GM10248 (cell line): ENCODE measurements at regions not wholly inside any gene's neighbourhood (a gene's known extent, or its start where the extent isn't known, plus 50 kb on each side); places are given as distances from the start of the nearest gene placed in this dataset.

Experiments used
- CTCF ChIA-PET: fragments of 300-600 bp; sonication (Branson Sonifier 250); formaldehyde crosslinking; extraction: SDS; loops from one replicate; lab custom pipeline; 2021; ENCODE audit warnings: antibody characterized with exemption; lab: Yijun Ruan, JAX
- POLR2A ChIA-PET: fragments of 350-650 bp; sonication (Branson Sonifier 250); formaldehyde crosslinking; extraction: SDS; loops from one replicate; lab custom pipeline; 2020; ENCODE audit warnings: antibody characterized with exemption; lab: Yijun Ruan, JAX
- DNase-seq: peaks from one replicate; pipeline ENCODE4 v3.0.0; 2012; ENCODE audit errors: extremely low spot score
- CTCF ChIP-seq: IDR thresholded peaks from 2 replicates; pipeline ENCODE4 v1.5.1; 2012; ENCODE audit warnings: mild to moderate bottlenecking, low read depth; ENCODE audit errors: extremely low read depth, missing control alignments, control extremely low read depth

GRCh38 chr17:69609473-69610305 lies 195.2 kb downstream of the MAP2K6 start:
- POLR2A ChIA-PET, result no interaction called here

GRCh38 chr17:69620363-69620762 lies 205.9 kb downstream of the MAP2K6 start:
- no peak for TF ChIP-seq CTCF
- DNase-seq, result no peak
- ChIA-PET CTCF (interaction anchor here (1.5 kb wide), 1 partner anchor 12 kb away, joined by 13 read pairs; no protein-coding TSS in a partner anchor), POLR2A (no interaction called here)

More at GRCh38 chr17:69609473-69610305, 195.2 kb downstream of the MAP2K6 start:
- CTCF ChIA-PET, result interaction anchor here (0.7 to 4.9 kb wide), 18 partner anchors 9 to 943 kb away, joined by 3 to 53 read pairs (median 3); no protein-coding TSS in a partner anchor
- DNase-seq, result no peak
- peak; percentile 43 for TF ChIP-seq CTCF

- TF ChIP-seq CTCF, result no peak
- CTCF ChIA-PET, result no interaction called here
- no peak for DNase-seq
- POLR2A ChIA-PET, result no interaction called here
Measured at GRCh38 chr17:69625474-69625873, 211.0 kb downstream of the MAP2K6 start.

DNA sequence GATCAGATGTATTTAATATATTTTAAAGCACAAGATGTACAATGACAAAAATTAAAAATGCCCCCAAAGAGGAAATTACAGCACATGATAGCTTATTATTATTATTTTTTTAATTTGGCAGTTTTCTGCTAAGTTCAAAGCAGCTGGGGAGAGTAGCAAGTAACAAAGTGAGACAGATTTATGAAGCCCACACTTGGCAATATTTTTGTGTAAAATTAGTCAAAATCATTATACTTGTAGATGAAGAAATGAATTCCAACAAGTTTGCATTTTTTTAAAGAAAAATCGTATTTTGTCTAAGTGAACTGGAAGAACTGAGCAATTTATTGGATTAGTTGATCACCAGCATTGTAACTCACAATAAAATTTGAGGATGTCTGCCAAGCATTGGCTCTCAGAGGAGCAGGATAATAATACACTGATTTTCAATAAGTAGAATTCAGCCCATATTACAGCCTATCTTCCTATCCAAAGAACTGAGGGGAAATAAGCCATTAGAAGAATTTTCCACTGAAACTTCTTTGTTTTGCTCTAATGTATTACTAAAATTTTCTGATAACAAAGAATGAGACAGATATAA lies 215.6 kb downstream of the MAP2K6 start:
- POLR2A ChIA-PET, result no interaction called here
- no peak for TF ChIP-seq CTCF
- DNase-seq, result no peak
- CTCF ChIA-PET, result no interaction called here

DNA sequence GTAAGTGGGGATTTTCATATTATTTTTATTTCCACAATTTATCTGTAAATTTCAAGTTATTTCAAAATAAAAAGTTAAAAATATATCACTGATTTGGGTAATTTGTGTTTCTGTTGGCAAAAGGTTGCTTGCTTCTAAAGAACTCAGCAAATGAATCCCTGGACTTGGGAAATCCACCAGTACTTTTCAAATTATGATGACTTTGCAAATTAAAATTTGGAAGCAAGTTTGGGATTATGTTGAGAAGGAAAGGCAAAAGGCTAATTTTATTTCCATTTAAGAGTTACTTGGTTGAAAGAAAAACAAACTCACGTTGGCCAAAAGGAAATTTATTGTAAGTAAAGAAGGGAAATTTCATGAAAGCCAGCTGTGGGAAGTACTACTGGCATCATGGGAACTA lies 220.3 kb downstream of the MAP2K6 start:
- DNase-seq, result no peak
- no peak for TF ChIP-seq CTCF
- ChIA-PET POLR2A (no interaction called here), CTCF (no interaction called here)

DNA sequence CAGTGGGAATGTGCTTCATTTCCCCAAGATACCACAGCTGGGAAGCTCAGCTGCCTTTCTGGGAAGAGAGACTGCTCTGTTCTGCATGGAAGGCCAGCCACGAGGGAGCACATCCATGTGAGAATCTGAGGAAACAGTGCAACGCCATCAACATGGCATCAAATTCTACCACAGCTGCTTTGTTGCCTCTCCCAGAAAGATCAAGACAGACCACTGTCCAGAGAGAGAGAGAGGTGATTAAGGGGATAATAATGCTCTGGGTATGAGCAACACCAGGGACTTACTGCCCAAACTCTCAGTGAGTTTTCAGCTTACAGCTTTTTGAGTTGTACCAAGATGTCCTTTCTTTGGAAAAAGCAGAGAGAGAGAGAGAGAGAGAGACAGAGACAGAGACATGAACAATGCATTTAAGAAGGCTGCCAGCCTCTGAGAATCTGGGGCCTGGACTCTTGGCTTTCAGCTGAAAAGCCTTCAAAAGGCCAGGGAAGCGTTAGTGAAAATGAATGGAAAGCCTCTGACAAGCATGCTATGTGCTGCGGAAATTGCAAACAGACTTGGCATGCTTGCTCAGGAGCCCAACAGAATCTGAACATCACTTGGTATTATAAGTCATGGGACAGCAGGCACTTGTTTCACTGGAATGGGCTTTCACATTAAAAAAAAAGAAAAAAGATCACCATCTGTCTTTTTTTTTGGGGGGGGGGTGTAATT lies 223.1 kb downstream of the MAP2K6 start:
- no peak for DNase-seq
- POLR2A ChIA-PET, result no interaction called here

More for the DNA sequence above, 223.1 kb downstream of the MAP2K6 start:
- TF ChIP-seq CTCF, result no peak
- CTCF ChIA-PET, result interaction anchor here (1.1 to 1.2 kb wide), 2 partner anchors 31 to 66 kb away, joined by 3 read pairs; no protein-coding TSS in a partner anchor
